ENCODE measurements at regions not wholly inside any gene's neighbourhood (a gene's known extent, or its start where the extent isn't known, plus 50 kb on each side); places are given as distances from the start of the nearest gene placed in this dataset.

DNA sequence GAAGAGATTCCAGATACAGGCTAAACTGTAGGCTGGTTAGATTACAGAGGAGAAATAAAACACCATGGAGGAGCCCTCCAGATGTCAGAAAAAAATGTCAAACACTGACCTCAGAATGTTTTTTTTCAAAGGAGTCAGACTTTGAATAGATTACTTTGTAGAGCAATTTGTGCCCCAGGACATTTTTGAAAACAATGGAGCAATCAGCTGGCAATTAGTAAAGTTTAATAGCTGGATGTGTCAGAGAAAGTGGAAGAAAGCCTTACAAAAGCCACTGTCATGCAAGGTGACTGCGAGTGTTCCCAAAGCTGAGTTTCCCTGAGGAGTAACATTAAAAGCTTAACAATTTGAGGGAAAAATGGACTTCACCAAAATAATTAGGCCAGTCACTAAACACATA lies 417.8 kb upstream of the CTNND2 start:
- no peak for DNase-seq

GRCh38 chr5:12320331-12320730 lies 416.1 kb upstream of the CTNND2 start:
- no peak for DNase-seq

DNA sequence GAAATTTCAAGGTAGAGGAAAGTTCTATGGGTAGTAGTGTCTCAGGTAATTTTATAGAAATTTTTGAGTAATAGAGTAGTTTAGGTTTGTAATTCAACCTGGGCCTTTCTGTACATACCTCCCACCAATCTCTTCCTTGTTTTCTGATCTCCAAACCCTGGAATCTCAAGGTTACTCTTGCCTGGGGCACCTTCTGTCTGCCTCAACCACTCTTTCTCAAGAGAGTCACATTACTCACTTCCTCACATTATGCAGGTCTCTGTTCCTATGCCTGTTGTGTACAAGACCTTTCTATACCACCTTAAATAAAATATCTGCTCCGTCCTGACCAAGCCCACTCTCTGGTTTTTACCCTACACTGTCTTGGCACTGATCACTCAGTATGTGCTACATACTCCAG lies 412.6 kb upstream of the CTNND2 start:
- DNase-seq: no peak

DNA sequence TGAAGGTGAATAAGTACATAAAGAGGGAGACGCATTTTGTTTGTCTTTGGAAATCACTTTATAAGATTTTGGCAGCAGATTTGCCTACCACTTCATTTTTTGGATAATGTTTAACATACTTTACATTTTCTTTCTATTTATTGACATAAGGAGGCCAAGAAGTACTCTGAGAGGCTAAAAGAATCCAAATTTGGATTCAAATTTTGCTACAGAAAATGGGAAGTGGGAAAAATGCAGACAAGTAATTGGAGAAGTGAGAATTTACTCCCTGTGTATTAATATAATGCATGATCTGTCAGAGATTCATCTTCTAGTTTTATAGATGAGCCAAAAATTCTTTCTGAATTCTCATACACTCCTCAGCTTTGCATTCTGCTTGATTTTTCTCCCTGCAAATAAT lies 411.2 kb upstream of the CTNND2 start:
- no peak for DNase-seq

- DNase-seq: no peak
These were observed 409.4 kb upstream of the CTNND2 start for GRCh38 chr5:12313602-12314001.

GRCh38 chr5:12312343-12312742 lies 408.1 kb upstream of the CTNND2 start:
- no peak for DNase-seq

- no peak for DNase-seq
These were observed 389.9 kb upstream of the CTNND2 start for GRCh38 chr5:12294151-12294550.

GRCh38 chr5:12292610-12293204 lies 388.5 kb upstream of the CTNND2 start:
- DNase-seq: no peak

DNA sequence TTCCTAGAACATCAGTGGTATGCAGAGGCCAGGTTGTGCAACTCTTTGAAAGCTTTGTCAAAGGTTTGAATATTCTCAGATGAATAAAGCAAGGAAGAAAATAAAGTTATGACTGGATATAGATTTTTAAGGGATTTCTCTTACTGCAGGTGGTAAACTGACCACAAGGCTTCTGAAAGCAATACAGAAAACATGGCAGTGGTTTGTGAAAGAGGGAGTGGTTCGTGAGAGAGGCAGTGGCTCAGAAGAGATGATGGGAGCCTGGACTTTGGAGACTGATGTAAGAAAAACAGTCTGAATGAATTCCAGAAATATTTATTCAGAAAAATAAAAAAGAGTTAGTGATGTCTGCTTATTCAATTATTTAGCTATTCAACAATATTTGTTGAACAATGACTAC lies 380.4 kb upstream of the CTNND2 start:
- DNase-seq: no peak

GRCh38 chr5:12277504-12278192 lies 373.4 kb upstream of the CTNND2 start:
- DNase-seq: no peak

- DNase-seq: no peak
These were observed 370.0 kb upstream of the CTNND2 start for GRCh38 chr5:12274236-12274635.

- DNase-seq: no peak
These were observed 368.1 kb upstream of the CTNND2 start for GRCh38 chr5:12272389-12272788.

DNA sequence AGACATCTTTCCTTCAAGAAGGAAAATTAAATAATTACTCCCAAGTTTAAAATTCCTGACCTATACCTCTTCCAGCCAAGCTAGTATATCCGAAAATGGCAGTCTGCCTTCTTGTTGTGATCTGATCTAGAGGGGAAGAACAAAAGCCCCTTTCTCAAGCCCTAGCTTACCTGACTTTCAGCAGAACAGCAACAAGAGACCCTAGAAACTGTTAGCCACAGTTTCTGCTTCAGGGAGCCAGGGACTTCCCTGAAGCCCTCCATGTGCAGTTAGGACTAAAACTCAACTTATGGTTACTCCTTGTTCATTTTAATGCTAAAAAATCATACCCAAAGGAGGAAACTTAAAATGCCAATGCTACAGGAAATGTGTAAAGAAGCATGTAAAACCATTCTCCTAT lies 366.7 kb upstream of the CTNND2 start:
- no peak for DNase-seq

GRCh38 chr5:12269164-12269563 lies 364.9 kb upstream of the CTNND2 start:
- no peak for DNase-seq

- no peak for DNase-seq
These were observed 354.3 kb upstream of the CTNND2 start for GRCh38 chr5:12258549-12258948.

- no peak for DNase-seq
These were observed 346.2 kb upstream of the CTNND2 start for GRCh38 chr5:12250454-12250853.

- DNase-seq: no peak
These were observed 344.6 kb upstream of the CTNND2 start for GRCh38 chr5:12248831-12249230.

DNA sequence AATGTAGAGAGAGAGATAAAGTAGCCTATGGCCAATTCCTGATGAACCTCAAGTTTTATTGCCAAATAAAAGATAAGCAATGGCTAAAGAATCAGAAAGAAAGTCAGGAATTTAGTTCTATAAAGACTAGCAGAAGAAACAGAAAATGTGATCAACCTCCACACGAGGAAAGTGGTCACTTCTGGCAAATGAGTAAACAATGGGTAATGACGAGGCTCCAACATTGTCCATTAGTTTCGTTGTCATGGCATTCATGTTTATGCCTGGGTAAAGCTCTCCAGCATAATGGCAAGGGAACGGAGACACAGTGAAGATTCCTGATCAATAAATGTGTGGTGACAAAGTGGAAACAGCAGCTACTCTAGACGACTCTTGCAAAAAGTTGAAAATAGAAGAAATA lies 341.8 kb upstream of the CTNND2 start:
- no peak for DNase-seq

DNA sequence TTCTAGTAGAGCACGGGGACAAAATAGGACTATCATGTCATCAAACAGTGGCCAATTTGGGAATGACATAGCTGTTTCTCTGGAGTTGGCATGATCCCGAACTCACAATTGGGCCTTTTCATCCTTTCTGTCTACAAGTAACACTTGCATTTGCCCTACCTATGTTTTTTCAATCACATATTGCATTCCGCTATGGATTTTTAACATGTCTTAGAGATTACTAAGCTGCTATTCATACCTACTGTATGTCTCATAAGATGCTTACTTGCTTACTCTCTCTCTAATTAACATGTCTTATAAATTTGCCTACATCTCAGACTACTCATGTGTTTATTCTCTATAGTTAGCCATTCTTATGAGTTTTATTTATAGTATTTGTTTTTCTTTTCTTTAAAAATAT lies 341.2 kb upstream of the CTNND2 start:
- no peak for DNase-seq

- DNase-seq: no peak
These were observed 339.0 kb upstream of the CTNND2 start for GRCh38 chr5:12242950-12243888.

DNA sequence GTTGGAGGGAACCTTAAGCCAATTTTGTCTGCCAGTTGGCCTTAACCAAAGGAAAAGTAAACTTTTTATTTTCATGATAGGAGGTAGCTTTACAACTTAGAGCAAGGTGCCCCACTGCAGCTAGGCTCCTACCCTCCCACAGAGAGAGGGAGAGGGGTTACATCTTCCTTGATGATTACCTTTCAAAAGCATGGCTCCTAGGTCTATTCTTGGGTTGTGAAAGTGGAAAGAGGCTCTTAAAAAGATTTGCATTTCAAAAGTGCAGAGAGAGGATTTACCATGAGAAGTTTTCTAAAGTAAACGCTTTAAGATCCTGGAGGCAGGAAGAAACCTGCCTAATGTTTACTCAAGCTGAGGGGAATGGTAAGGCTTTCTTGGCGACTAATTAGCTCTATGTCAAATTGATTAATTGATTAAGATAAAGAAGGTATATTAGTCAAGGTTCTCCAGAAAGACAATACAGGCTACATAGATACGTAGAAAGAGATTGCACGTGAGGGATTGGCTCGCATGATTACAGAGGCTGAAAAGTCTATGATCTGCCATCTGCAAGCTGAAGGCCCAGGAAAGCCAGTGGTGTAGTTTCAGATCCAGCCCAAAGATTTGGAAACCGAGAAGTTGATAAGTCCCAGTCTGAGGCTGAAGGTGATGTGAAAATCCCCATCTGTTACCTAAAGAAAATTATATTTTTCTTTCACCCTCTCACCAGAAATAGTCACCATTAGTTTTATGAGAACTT lies 333.8 kb upstream of the CTNND2 start:
- DNase-seq: no peak

DNA sequence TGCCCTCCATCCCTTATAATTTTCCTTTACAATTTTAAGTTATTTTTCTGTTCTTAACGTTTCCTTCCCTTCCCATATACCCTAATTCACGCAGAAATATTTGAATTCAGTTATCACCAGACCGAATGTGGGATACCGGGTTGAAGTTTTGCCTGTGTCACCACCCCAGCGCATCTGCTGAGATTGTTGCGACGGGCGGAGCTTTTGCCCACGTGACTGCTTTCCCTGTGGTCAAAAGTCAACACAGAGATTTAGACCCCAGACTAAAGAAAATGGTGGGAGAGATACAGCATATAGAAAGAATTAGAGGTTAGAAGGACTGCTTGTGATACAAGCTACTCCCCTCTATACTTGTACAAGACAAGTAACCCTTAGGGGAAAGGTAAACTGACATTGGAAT lies 326.4 kb upstream of the CTNND2 start:
- no peak for DNase-seq

DNA sequence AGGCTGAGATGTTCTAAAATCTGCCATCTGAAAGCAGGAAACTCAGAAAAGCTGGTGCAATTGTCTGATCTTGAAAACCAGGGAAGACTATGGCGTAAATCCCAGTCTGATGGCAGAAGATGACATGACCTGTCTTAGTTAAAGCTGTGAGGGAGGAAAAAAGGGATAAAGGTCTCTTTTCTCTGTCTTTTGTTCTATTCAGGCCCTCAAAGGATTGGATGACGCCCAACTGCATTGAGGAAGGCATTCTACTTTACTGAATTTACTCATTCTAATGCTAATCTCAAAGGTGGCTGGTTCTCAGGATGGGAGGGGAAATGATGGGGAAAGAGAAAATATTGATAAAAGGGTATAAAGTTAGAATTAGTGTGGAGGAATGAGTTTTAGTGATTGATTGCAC lies 312.8 kb upstream of the CTNND2 start:
- no peak for DNase-seq

All from activated gamma-delta T cell (primary cell).